Vagina (tissue), 2 donors: ENCODE measurements at regions not wholly inside any gene's neighbourhood (a gene's known extent, or its start where the extent isn't known, plus 50 kb on each side); places are given as distances from the start of the nearest gene placed in this dataset.

Source experiments
- POLR2A ChIP-seq, 2 donors: fragments of 450-650 bp; IDR thresholded peaks; one replicate each; pipeline ENCODE4 v1.6.1; 2017; ENCODE audit warnings: antibody characterized with exemption in 2 of 2, mild to moderate bottlenecking in 2 of 2, moderate library complexity in 2 of 2
- POLR2AphosphoS5 ChIP-seq, 2 donors: sonication (generic); formaldehyde crosslinking; IDR thresholded peaks; one replicate each; pipeline ENCODE4 v1.9.0; 2017; ENCODE audit warnings: antibody characterized with exemption in 2 of 2, mild to moderate bottlenecking in 2 of 2, low read depth in 1 of 2; ENCODE audit not compliant: insufficient read depth in 1 of 2
- TF ChIP-seq, protein P1 (sequence below), 3 experiments: fragments of 450-650 bp in 2 of 3; fragments of 200-600 bp in 1 of 3; sonication (generic) in 1 of 3; IDR thresholded peaks; one replicate each; pipeline ENCODE4 v1.5.1; 2017 to 2019; ENCODE audit warnings: antibody characterized with exemption in 3 of 3, mild to moderate bottlenecking in 2 of 3, moderate library complexity in 2 of 3

DNA sequence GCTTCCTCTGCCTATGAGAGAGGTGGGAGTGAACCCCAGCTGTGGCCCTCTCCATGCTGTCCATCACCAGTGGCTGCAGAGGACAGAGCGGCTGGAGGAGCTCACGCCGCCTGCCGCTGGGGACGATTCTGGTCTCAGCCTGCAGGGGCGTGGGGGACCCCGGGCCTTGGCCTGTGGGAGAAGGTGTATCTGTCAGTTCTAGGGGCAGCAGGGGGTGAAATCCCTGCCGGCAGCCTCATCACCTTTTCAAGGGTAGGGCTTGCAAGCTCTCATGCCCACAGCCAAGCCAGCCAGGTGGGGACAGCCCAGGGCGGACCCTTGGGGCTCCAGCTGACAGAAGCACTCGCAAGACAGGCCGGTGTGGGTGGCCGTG lies 80.2 kb downstream of the TSPAN17 start:
- TF ChIP-seq, protein P1, sequence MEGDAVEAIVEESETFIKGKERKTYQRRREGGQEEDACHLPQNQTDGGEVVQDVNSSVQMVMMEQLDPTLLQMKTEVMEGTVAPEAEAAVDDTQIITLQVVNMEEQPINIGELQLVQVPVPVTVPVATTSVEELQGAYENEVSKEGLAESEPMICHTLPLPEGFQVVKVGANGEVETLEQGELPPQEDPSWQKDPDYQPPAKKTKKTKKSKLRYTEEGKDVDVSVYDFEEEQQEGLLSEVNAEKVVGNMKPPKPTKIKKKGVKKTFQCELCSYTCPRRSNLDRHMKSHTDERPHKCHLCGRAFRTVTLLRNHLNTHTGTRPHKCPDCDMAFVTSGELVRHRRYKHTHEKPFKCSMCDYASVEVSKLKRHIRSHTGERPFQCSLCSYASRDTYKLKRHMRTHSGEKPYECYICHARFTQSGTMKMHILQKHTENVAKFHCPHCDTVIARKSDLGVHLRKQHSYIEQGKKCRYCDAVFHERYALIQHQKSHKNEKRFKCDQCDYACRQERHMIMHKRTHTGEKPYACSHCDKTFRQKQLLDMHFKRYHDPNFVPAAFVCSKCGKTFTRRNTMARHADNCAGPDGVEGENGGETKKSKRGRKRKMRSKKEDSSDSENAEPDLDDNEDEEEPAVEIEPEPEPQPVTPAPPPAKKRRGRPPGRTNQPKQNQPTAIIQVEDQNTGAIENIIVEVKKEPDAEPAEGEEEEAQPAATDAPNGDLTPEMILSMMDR (IDR thresholded peaks at IDR 0.05): no peak
- TF ChIP-seq POLR2A (IDR thresholded peaks at IDR 0.05) (no peak), POLR2AphosphoS5 (IDR thresholded peaks at IDR 0.05; ENCODE audit: insufficient read depth in 1 of 2, low read depth in 1 of 2) (no peak)
